A673 (cell line): ENCODE measurements at regions not wholly inside any gene's neighbourhood (a gene's known extent, or its start where the extent isn't known, plus 50 kb on each side); places are given as distances from the start of the nearest gene placed in this dataset.

Source experiments
- BruUV-seq: library from RNA; stranded (reverse); fragments of 400-500 nt; replicated peaks from 2 replicates; lab custom pipeline; 2021; lab: Mats Ljungman, UMichigan
- CTCF ChIA-PET: fragments of 300-600 bp; sonication (Branson Sonifier 250); formaldehyde crosslinking; loops from one replicate; lab custom pipeline; 2022; ENCODE audit warnings: antibody characterized with exemption; lab: Charles Lee
- POLR2A ChIA-PET: fragments of 300-600 bp; sonication (Branson Sonifier 250); formaldehyde crosslinking; loops from one replicate; lab custom pipeline; 2022; ENCODE audit warnings: antibody characterized with exemption; ENCODE audit not compliant: low non-redundant PET; lab: Charles Lee
- DNase-seq: peaks from one replicate; pipeline ENCODE4 v3.0.0-alpha.2; 2015; ENCODE audit warnings: low spot score
- H3K27ac ChIP-seq: fragments of 200-600 bp; sonication (generic); 2 replicates; pipeline ENCODE4 v1.5.1; 2016; ENCODE audit warnings: mixed run types, low read depth, mild to moderate bottlenecking, mixed read lengths, antibody characterized with exemption, low read length; ENCODE audit not compliant: poor library complexity, severe bottlenecking
- H3K27me3 ChIP-seq: fragments of 200-600 bp; sonication (generic); replicated peaks from 2 replicates; pipeline ENCODE4 v1.6.1; 2017; ENCODE audit warnings: mixed run types, low read depth, mild to moderate bottlenecking, mixed read lengths, antibody characterized with exemption, low read length; ENCODE audit not compliant: insufficient read depth, poor library complexity
- H3K36me3 ChIP-seq: fragments of 200-600 bp; sonication (generic); 2 replicates; pipeline ENCODE4 v1.6.1; 2016; ENCODE audit warnings: mixed run types, mild to moderate bottlenecking, mixed read lengths, antibody characterized with exemption, low read length; ENCODE audit not compliant: insufficient read depth, poor library complexity, severe bottlenecking
- H3K4me1 ChIP-seq: fragments of 200-600 bp; sonication (generic); 2 replicates; pipeline ENCODE4 v1.6.1; 2017; ENCODE audit warnings: mixed run types, mild to moderate bottlenecking, mixed read lengths, antibody characterized with exemption, low read length; ENCODE audit not compliant: insufficient read depth, poor library complexity, severe bottlenecking
- H3K4me3 ChIP-seq: fragments of 200-600 bp; sonication (generic); 2 replicates; pipeline ENCODE4 v1.5.1; 2016; ENCODE audit warnings: low read depth, mixed run types, mild to moderate bottlenecking, mixed read lengths, low read length; ENCODE audit not compliant: poor library complexity, severe bottlenecking
- H3K9me3 ChIP-seq: fragments of 200-600 bp; sonication (generic); 2 replicates; pipeline ENCODE4 v1.6.1; 2016; ENCODE audit warnings: mixed run types, low read depth, mild to moderate bottlenecking, mixed read lengths, antibody characterized with exemption, low read length; ENCODE audit not compliant: poor library complexity, severe bottlenecking
- CTCF ChIP-seq: fragments of 300-800, 200-600 bp; sonication (generic); conservative IDR thresholded peaks from 2 replicates; pipeline ENCODE4 v1.5.1; 2017; ENCODE audit warnings: low read depth, mild to moderate bottlenecking, antibody characterized with exemption, low read length, moderate library complexity, mixed read lengths
- EZH2 ChIP-seq: fragments of 200-600 bp; sonication (generic); IDR thresholded peaks from 2 replicates; pipeline ENCODE4 v1.6.1; 2017; ENCODE audit warnings: borderline replicate concordance, low read depth, mild to moderate bottlenecking, mixed read lengths, antibody characterized with exemption, low read length; ENCODE audit not compliant: poor library complexity, severe bottlenecking
- intact Hi-C: fragments of 100-400 bp; cut with micrococcal nuclease; formaldehyde crosslinking; loops from one replicate; pipeline ENCODE4 v1.10.0; 2022; ENCODE audit not compliant: unreplicated experiment

- Histone ChIP-seq H3K4me1 (no peaks in the 10 kb centered on the region), H3K36me3 (no peaks in the 10 kb centered on the region), H3K27me3 (peaks cover 50% of the 10 kb centered on the region), H3K9me3 (no peaks in the 10 kb centered on the region), H3K4me3 (no peak overlapping the region), H3K27ac (no peak overlapping the region)
- TF ChIP-seq CTCF (no peak), EZH2 (no peak)
- POLR2A ChIA-PET: interaction anchor here (0.6 kb wide), 1 partner anchor 434 kb away, joined by 3 read pairs; no protein-coding TSS in a partner anchor
- DNase-seq: no peak
- CTCF ChIA-PET: no interaction called here
- BruUV-seq: no TSS peak
- intact Hi-C loops: no loop called here
Observed at GRCh38 chr10:128405450-128405849, 279.2 kb upstream of the MKI67 start.

- Histone ChIP-seq H3K36me3 (no peaks in the 10 kb centered on the region), H3K9me3 (no peaks in the 10 kb centered on the region), H3K4me3 (no peak overlapping the region), H3K27me3 (peaks cover 53% of the 10 kb centered on the region), H3K27ac (no peak overlapping the region), H3K4me1 (no peaks in the 10 kb centered on the region)
- no peak for DNase-seq
- POLR2A ChIA-PET: no interaction called here
- TF ChIP-seq EZH2 (no peak), CTCF (no peak)
- CTCF ChIA-PET: no interaction called here
- no TSS peak for BruUV-seq
- intact Hi-C loops: no loop called here
Observed at GRCh38 chr10:128411643-128412042, 285.4 kb upstream of the MKI67 start.

GRCh38 chr10:128414568-128414967, 288.3 kb upstream of the MKI67 start:
- Histone ChIP-seq H3K4me3 (no peak overlapping the region), H3K9me3 (no peaks in the 10 kb centered on the region), H3K27ac (no peak overlapping the region), H3K27me3 (peaks cover 42% of the 10 kb centered on the region), H3K36me3 (no peaks in the 10 kb centered on the region), H3K4me1 (no peaks in the 10 kb centered on the region)
- ChIA-PET CTCF (no interaction called here), POLR2A (no interaction called here)
- BruUV-seq: no TSS peak
- intact Hi-C loops: no loop called here
- DNase-seq: no peak
- TF ChIP-seq EZH2: no peak
- TF ChIP-seq CTCF: no peak
